ENCODE measurements at regions not wholly inside any gene's neighbourhood (a gene's known extent, or its start where the extent isn't known, plus 50 kb on each side); places are given as distances from the start of the nearest gene placed in this dataset.
"Not testable (repeated sequence)": the region's sequence is repeated elsewhere in the genome, so short reads cannot be mapped to it uniquely, and the experiment has no call there.

DNA sequence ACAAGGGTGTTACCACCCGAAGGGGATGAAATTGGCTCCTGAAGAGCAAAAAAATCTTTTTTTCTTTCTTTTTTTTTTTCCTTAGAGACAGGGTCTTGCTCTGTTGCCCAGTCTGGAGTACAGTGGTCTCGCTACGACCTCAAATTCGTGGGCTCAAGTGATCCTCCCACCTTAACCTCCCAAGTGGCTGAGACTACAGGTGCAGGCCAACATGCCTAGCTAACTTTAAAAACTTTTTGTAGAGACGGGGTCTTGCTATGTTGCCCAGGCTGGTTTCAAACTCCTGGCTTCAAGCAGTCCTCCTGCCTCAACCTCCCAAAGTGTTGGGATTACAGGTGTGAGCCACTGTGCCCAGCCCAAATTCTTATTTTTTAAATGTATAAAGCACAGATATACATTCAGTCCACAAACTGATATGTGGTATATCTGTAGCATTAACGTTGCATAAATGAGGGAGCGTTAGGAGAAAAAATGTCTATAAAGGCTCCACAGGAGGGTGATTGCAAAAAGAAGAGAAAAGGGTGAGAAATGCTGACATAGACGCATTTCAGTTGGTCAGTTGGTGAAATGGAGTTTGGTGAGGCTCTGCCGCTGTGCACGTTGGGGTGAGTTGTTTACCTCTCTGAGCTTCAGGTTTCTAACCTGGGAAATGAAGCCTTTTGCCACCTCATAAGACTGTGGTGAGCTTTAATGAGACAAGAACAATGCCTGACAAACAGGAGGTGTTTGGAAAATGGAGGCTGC lies 100.7 kb upstream of the PODXL start:
- no peak for DNase-seq

DNA sequence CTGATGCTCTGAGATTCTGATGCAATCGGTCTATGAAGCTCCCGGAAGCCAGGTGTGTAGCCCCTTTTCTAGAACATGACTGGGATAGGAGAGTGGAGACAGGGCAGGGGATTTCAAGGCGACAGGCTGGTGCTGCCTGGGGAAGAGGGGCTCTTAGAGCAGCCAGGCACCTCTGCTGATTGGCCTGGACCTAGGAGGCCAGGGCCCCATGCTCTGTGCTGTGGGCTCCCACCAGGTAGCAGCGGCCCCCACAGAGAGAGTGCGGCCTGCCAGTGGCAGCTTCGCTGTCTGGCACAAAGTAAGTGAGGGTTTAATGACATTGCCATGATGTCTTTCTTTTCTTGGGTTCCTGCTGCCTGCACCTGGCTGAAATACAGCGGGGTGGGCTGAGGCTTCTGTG lies 99.4 kb upstream of the PODXL start:
- DNase-seq, result no peak

GRCh38 chr7:131655447-131655846 lies 99.0 kb upstream of the PODXL start:
- no peak for DNase-seq

DNA sequence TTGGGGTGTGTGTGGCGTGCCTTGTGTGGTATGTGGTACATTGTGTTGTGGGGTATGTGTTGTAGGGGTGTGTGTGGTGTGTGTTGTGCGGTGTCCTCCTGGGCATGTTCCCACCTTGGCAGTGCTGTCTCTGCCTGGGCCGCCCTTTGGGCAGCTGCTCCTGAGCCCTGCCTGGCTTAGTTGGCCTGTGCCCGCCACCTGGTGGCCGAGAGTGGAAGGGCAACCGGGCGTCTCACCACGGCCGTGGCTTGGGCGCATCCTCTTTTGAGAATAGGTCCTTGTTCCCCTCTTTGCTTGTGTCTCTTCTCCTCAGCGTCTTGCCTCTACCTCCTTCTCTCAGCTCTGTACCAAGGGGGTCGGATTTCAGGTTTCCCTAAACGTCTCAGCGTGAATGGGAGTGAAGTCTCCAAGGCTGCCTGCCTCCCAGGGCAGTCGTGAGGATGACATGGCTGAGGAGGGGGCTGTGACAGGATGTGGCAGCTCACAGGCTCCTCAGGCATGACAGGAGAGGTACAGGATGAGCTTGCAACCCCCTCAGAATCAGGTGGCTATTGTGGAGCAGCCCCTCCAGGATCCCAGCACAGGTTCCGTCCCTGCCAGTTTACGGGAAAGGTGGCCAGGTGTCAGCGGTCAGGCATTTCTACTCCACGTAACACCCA lies 98.4 kb upstream of the PODXL start:
- peak; percentile 75 for DNase-seq

DNA sequence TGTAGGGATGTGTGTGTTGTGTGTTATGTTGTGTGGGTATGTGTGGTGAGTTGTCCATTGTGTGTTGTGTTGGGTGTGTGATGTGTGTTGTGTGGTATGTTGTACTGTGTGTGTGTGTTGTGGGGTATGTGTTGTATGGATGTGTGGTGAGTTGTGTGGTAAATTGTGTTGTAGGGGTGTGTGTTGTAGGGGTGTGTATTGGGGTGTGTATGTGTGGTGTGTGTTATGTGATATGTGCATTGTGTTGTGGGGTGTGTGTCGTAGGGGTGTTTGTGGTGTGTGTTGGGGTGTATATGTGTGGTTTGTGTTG lies 97.8 kb upstream of the PODXL start:
- DNase-seq, result no peak

DNA sequence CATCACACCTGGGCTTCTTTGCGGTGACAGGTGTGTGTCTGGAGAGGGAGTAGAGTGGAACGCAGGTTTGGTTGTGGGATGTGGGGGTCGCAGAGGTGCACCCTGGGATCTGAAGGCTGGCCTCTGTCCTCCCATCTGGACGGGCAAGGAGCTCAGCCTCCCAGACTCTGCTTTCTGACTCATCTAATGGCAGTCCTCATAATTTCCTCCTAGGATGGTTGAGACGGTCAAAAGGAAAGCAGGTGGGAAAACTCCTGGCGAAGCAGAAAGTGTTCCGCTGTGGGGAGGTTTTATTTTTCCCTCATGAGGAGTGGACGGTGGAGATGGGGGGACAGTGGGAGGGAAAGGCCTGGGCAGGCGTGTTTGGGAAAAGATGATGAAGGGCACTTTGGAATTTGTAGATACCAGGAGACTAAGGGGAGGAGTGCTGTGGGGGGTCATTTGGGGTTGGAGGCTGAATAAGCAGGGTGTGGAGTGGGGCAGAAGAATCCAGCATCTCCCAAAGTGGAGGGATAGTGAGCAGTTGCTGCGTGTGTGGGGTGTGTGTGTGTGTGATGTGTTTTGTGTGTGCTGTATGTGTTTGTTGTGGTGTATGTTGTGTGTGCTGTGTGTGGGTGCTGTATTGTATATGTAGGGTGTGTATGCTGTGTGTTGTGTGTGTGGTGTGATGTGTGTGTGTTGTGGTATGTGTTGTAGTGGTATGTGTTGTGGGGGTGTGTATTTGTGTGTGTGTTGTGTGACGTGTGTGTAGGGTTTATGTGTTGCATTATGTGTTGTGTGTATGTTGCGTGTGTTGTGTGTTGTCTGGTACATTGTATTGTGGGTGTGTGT lies 97.2 kb upstream of the PODXL start:
- no peak for DNase-seq

DNA sequence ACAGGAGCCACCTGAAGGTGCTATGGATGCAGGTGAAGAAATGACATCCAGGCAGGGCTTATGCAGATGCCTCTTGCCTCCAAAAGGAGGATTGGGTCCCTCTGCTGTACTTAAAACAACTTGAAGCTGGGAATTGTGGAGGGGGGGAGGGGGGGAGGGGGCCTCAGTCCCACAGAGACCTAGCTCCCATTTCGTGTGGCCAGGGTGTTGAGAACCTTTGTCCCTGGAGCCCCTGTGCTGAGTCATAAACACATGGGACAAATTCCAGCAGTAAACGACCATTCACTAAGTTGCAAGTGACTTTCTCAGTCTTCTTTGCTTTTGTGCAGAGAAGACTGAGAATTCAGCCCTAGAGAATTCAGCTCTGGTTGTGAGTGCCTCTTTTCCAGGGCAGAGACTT lies 96.5 kb upstream of the PODXL start:
- no peak for DNase-seq

GRCh38 chr7:131652194-131652593 lies 95.8 kb upstream of the PODXL start:
- DNase-seq, result no peak

DNA sequence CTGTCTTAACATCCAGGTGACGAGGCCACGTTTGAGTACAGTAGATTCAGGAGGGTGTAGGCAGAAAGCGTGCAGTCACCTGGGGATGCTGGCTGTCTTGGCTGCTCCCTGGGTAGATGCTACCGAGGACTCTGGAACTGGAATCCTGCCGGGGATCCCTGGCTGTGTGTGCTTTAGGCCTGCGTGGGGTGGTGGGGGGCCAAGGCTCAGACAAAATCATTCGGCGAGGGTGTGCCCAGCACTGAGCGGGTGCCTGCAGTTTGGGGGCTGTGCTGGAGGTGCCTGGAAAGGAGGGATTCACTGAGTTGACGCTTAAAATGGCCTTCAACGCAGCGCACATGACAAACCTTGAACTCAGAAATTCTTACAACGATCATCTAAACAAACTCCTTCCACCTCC lies 93.5 kb upstream of the PODXL start:
- no peak for DNase-seq

DNA sequence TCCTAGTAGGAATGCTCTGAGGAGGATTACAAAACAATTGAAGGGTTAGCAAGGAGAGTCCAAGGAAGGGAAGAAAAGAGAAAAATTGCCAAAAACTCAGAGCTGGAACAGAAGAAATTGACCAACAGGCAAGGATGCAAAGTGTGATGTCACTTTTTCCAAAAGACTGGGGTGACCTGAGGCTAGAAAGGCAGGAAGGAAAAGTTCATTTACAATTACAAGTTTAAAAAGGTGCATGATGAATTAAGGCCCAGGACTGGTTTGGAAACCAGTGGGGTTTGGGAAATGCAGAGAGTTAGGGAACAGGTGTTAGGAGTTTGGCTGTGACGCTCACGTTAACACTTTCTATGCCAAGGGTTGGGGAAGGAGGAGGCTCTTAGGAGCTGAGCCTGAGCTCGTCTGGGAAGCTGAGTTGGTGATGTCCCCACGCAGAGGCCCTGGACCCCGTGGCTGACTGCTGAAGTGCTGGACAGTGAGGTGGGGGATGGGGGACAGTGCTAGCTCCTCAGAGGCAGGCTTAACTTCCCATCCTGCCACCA lies 92.6 kb upstream of the PODXL start:
- no peak for DNase-seq

GRCh38 chr7:131648491-131648890 lies 92.1 kb upstream of the PODXL start:
- DNase-seq, result no peak

DNA sequence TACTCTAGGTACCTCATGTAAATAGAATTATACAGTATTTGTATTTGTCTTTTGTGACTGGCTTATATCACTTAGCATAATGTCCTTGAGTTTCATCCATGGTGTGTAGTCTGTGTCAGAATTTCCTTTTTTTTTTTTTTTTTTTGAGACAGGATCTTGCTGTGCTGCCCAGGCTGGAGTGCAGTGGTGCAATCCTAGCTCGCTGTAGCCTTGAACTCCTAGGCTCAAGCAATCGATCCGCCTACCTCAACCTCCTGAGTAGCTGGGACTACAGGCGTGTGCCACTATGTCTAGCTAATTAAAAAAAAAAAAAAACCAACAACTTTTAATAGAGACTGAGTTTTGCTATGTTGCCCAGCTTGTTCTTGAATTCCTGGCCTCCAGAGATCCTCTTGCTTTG lies 89.8 kb upstream of the PODXL start:
- no peak for DNase-seq

DNA sequence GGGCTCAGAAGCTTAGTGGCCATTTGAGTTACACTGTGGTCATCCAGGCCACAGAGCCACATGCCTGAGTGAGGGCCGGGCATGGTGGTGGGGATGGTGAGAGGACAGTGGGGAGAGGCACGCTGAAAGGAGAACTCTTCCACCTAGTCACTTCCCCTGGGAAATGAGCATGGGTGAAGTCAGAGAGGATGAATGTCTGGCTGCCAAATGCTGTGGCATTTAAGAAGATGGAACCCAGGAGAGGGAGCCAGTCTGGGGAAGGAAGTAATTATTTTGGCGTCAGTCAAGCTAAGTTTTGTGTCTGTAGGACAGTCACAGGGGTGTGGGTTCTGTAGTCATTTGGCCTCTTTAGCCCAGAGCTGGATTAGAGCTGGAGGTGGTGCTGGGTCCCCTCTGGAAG lies 86.0 kb upstream of the PODXL start:
- DNase-seq, result no peak

DNA sequence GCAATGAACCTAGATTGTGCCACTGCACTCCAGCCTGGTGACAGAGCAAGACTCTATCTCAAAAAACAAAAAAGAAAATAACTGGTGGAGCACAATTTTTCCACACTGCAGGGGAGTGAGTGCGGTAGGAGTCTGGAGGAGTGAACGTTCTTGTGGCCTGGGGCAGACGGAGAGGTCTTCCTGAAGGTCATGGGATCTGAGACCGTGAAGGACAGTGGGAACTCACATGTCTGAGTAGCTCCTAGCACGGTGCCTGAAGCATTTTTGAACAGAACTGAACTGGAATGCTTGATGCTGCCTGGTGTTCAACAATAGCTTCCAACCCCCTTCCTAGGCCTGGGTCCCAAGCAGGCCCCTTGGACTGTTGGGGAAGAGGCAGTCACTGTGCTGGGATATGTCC lies 84.3 kb upstream of the PODXL start:
- DNase-seq, result no peak

- DNase-seq, result no peak
Observed at GRCh38 chr7:131638641-131639430, 82.4 kb upstream of the PODXL start.

- DNase-seq, result no peak
Observed at GRCh38 chr7:131637859-131638258, 81.4 kb upstream of the PODXL start.

- no peak for DNase-seq
Observed at GRCh38 chr7:131636092-131636491, 79.7 kb upstream of the PODXL start.

DNA sequence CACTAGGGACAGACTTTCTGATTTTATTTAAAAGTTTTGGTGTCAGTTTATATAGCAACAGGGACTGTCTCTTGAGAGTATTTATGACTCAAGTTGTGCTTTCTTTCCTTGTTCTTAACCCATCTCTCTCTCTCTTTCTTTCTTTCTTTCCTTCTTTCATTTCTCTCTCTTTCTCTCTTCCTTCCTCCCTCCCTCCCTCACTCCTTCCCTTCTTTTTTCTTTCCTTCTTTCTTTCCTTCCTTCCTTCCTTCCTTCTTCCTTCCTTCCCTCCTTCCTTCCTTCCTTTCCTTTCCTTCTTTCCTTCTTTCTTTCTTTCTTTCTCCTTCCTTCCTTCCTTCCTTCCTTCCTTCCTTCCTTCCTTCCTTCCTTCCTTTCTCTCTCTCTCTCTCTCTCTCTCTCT lies 77.8 kb upstream of the PODXL start:
- DNase-seq, result not testable (repeated sequence)

GRCh38 chr7:131633342-131633843 lies 77.0 kb upstream of the PODXL start:
- no peak for DNase-seq

- no peak for DNase-seq
Observed at GRCh38 chr7:131630427-131630826, 74.0 kb upstream of the PODXL start.

DNA sequence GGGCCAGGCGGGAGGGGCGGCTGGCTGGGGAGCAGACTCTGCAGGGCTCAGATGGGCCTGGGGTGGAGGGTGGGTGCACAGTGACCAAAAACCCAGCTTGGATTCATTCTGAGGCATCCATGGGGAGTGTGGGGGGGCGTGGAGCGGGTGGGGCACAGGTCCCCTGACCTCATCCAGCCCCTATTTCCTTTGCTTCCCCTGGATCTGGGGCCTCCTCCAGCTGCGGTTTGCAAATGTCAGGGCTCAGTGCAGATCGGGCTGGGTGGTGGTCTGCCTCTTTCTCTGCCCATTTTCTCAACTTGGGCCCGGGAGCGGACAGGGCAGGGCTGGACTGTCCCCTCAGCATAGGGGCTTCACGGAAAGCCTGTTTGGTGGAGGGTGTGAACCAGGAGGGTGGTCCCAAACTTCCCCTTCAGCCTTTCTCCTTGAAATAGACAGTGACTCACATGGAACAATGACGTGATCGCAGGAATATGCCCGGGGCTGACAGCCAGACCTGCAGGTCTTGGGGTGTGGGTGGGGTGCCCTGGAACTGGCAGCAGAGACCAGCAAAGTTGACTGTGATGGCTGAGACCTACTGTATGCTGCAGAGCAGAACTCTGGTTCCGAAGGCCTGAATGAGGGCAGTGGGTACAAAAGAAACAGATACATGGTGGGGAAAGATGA lies 72.9 kb upstream of the PODXL start:
- DNase-seq, result no peak

- DNase-seq, result no peak
Observed at GRCh38 chr7:131628634-131629033, 72.2 kb upstream of the PODXL start.

Measured in NCI-H2107 (cell line).